Astrocyte (in vitro differentiated cells and primary cell): ENCODE measurements at regions not wholly inside any gene's neighbourhood (a gene's known extent, or its start where the extent isn't known, plus 50 kb on each side); places are given as distances from the start of the nearest gene placed in this dataset.

Source experiments
- DNase-seq: peaks from one replicate; pipeline ENCODE4 v3.0.0-alpha.2; 2010; ENCODE audit warnings: low read depth
- FAIRE-seq: peaks from 2 replicates; lab custom pipeline; 2011; peaks lifted over from hg19 to GRCh38; lab: Jason Lieb, UNC
- H2AFZ ChIP-seq: 2 replicates; pipeline ENCODE4 v1.6.0; 2012; ENCODE audit warnings: low read depth, low read length, inconsistent platforms
- H3K27ac ChIP-seq: 2 replicates; pipeline ENCODE4 v1.5.1; 2011; ENCODE audit warnings: low read depth, low read length, inconsistent platforms
- H3K27me3 ChIP-seq: 2 replicates; pipeline ENCODE4 v1.6.0; 2011; ENCODE audit warnings: low read length, inconsistent platforms; ENCODE audit not compliant: insufficient read depth
- H3K36me3 ChIP-seq: 2 replicates; pipeline ENCODE4 v1.5.1; 2011; ENCODE audit warnings: low read length, inconsistent platforms; ENCODE audit not compliant: insufficient read depth
- H3K4me1 ChIP-seq: 2 replicates; pipeline ENCODE4 v1.5.1; 2011; ENCODE audit warnings: low read length, inconsistent platforms; ENCODE audit not compliant: insufficient read depth
- H3K4me2 ChIP-seq: 2 replicates; pipeline ENCODE4 v1.6.0; 2012; ENCODE audit warnings: low read length, inconsistent platforms
- H3K4me3 ChIP-seq: 2 replicates; pipeline ENCODE4 v1.5.1; 2011; ENCODE audit warnings: low read depth, mild to moderate bottlenecking, low read length, inconsistent platforms; ENCODE audit not compliant: insufficient read depth
- H3K79me2 ChIP-seq: 2 replicates; pipeline ENCODE4 v1.6.0; 2012; ENCODE audit warnings: mild to moderate bottlenecking, low read length, inconsistent platforms; ENCODE audit not compliant: insufficient read depth
- H3K9ac ChIP-seq: 2 replicates; pipeline ENCODE4 v1.6.0; 2012; ENCODE audit warnings: mild to moderate bottlenecking, low read length, inconsistent platforms
- H3K9me3 ChIP-seq: 2 replicates; pipeline ENCODE4 v1.5.1; 2012; ENCODE audit warnings: low read depth, mild to moderate bottlenecking, low read length, inconsistent platforms; ENCODE audit not compliant: insufficient read depth
- H4K20me1 ChIP-seq: 2 replicates; pipeline ENCODE4 v1.6.0; 2012; ENCODE audit warnings: low read length, inconsistent platforms; ENCODE audit not compliant: insufficient read depth
- H3K27ac Mint-ChIP-seq: one replicate; pipeline ENCODE4 v1.8.0; 2021; ENCODE audit warnings: mild to moderate bottlenecking, mixed read lengths; ENCODE audit not compliant: unreplicated experiment
- H3K27me3 Mint-ChIP-seq: one replicate; pipeline ENCODE4 v1.8.0; 2021; ENCODE audit warnings: low read depth, mixed read lengths; ENCODE audit not compliant: unreplicated experiment
- H3K36me3 Mint-ChIP-seq: one replicate; pipeline ENCODE4 v1.8.0; 2021; ENCODE audit warnings: low read depth, mixed read lengths; ENCODE audit not compliant: unreplicated experiment
- H3K4me1 Mint-ChIP-seq: one replicate; pipeline ENCODE4 v1.8.0; 2021; ENCODE audit warnings: low read depth, mixed read lengths; ENCODE audit not compliant: unreplicated experiment
- H3K4me3 Mint-ChIP-seq: one replicate; pipeline ENCODE4 v1.8.0; 2021; ENCODE audit warnings: mild to moderate bottlenecking, moderate library complexity, mixed read lengths; ENCODE audit not compliant: unreplicated experiment
- H3K9me3 Mint-ChIP-seq: one replicate; pipeline ENCODE4 v1.8.0; 2021; ENCODE audit warnings: mild to moderate bottlenecking, mixed read lengths; ENCODE audit not compliant: unreplicated experiment
- CTCF ChIP-seq: IDR thresholded peaks from 2 replicates; pipeline ENCODE4 v1.5.1; 2011; ENCODE audit warnings: low read depth, mild to moderate bottlenecking, inconsistent platforms, low read length, moderate library complexity; ENCODE audit not compliant: insufficient read depth
- EZH2 ChIP-seq: IDR thresholded peaks from 2 replicates; pipeline ENCODE4 v1.6.1; 2012; ENCODE audit warnings: mild to moderate bottlenecking, low read length, inconsistent platforms; ENCODE audit not compliant: insufficient read depth

GRCh38 chr7:70884809-70885208, 247.1 kb upstream of the GALNT17 start:
- H3K4me1 ChIP-seq, result no peaks in the 10 kb centered on the region
- H3K4me1 Mint-ChIP-seq, result no peaks in the 10 kb centered on the region
- H3K4me3 Mint-ChIP-seq, result no peak overlapping the region
- no peak overlapping the region for H3K27ac ChIP-seq
- H2AFZ ChIP-seq, result no peak overlapping the region
- no peak overlapping the region for H3K4me3 ChIP-seq
- H3K9me3 ChIP-seq, result no peaks in the 10 kb centered on the region
- H3K27me3 ChIP-seq, result no peaks in the 10 kb centered on the region
- no peak overlapping the region for H3K4me2 ChIP-seq
- TF ChIP-seq CTCF, result no peak
- TF ChIP-seq EZH2, result no peak
- DNase-seq, result no peak
- H3K27ac Mint-ChIP-seq, result no peak overlapping the region
- H3K36me3 ChIP-seq, result no peaks in the 10 kb centered on the region
- no peaks in the 10 kb centered on the region for H3K27me3 Mint-ChIP-seq
- no peaks in the 10 kb centered on the region for H4K20me1 ChIP-seq
- no peaks in the 10 kb centered on the region for H3K79me2 ChIP-seq
- peaks cover 5% of the 10 kb centered on the region for H3K9me3 Mint-ChIP-seq
- FAIRE-seq, result no peak
- H3K9ac ChIP-seq, result no peak overlapping the region
- H3K36me3 Mint-ChIP-seq, result no peaks in the 10 kb centered on the region

- Mint-ChIP-seq H3K36me3 (no peaks in the 10 kb centered on the region), H3K4me1 (no peaks in the 10 kb centered on the region), H3K27me3 (peaks cover 3% of the 10 kb centered on the region), H3K4me3 (no peak overlapping the region), H3K9me3 (peaks cover 5% of the 10 kb centered on the region), H3K27ac (no peak overlapping the region)
- Histone ChIP-seq H3K4me3 (no peak overlapping the region), H3K9me3 (no peaks in the 10 kb centered on the region), H3K4me2 (no peak overlapping the region), H3K27me3 (no peaks in the 10 kb centered on the region), H2AFZ (no peak overlapping the region), H3K27ac (no peak overlapping the region), H3K9ac (no peak overlapping the region), H3K36me3 (no peaks in the 10 kb centered on the region), H3K4me1 (no peaks in the 10 kb centered on the region), H3K79me2 (no peaks in the 10 kb centered on the region), H4K20me1 (no peaks in the 10 kb centered on the region)
- DNase-seq, result no peak
- TF ChIP-seq EZH2, result no peak
- no peak for TF ChIP-seq CTCF
- FAIRE-seq, result no peak
Observed at GRCh38 chr7:70886547-70886946, 245.4 kb upstream of the GALNT17 start.

GRCh38 chr7:70887186-70887585, 244.8 kb upstream of the GALNT17 start:
- H3K79me2 ChIP-seq, result no peaks in the 10 kb centered on the region

More at GRCh38 chr7:70887186-70887585, 244.8 kb upstream of the GALNT17 start:
- Histone ChIP-seq H3K4me3 (no peak overlapping the region), H3K27me3 (no peaks in the 10 kb centered on the region), H2AFZ (no peak overlapping the region), H3K9ac (no peak overlapping the region), H3K4me1 (no peaks in the 10 kb centered on the region), H3K36me3 (no peaks in the 10 kb centered on the region), H4K20me1 (no peaks in the 10 kb centered on the region), H3K27ac (no peak overlapping the region), H3K4me2 (no peak overlapping the region), H3K9me3 (no peaks in the 10 kb centered on the region)
- DNase-seq, result no peak
- Mint-ChIP-seq H3K27ac (no peak overlapping the region), H3K9me3 (peaks cover 5% of the 10 kb centered on the region), H3K4me3 (no peak overlapping the region), H3K4me1 (no peaks in the 10 kb centered on the region), H3K27me3 (peaks cover 3% of the 10 kb centered on the region), H3K36me3 (no peaks in the 10 kb centered on the region)
- no peak for FAIRE-seq
- TF ChIP-seq EZH2 (no peak), CTCF (no peak)
